IMR-90 (cell line): ENCODE measurements at regions not wholly inside any gene's neighbourhood (a gene's known extent, or its start where the extent isn't known, plus 50 kb on each side); places are given as distances from the start of the nearest gene placed in this dataset.

ENCODE experiments used
- ATAC-seq: fragments of 200-7000 bp; cut with Tn5 transposase; 2 replicates; pipeline ENCODE4 v1.9.1; 2020; ENCODE audit warnings: low read depth, mild to moderate bottlenecking, moderate library complexity
- BruUV-seq: library from RNA; stranded (reverse); fragments of 400-500 nt; replicated peaks from 2 replicates; lab custom pipeline; 2021; lab: Mats Ljungman, UMichigan
- CTCF ChIA-PET: fragments of 300-600 bp; formaldehyde crosslinking; extraction: SDS; loops from one replicate; lab custom pipeline; 2021; ENCODE audit warnings: antibody characterized with exemption; lab: Yijun Ruan, JAX
- POLR2A ChIA-PET: fragments of 300-600 bp; sonication (Branson Sonifier 250); formaldehyde crosslinking; loops from one replicate; lab custom pipeline; 2022; ENCODE audit warnings: antibody characterized with exemption; ENCODE audit not compliant: unreplicated experiment; lab: Charles Lee
- DNase-seq: peaks from one replicate; pipeline ENCODE4 v3.0.0; 2013
- H2AFZ ChIP-seq: replicated peaks from 2 replicates; pipeline ENCODE3; 2013; ENCODE audit warnings: low read length, mild to moderate bottlenecking; ENCODE audit not compliant: poor library complexity
- H2AK5ac ChIP-seq: 2 replicates; pipeline ENCODE4 v1.6.1; 2013; ENCODE audit warnings: low read depth, low read length, inconsistent platforms
- H2AK9ac ChIP-seq: replicated peaks from 2 replicates; pipeline ENCODE3; 2013; ENCODE audit warnings: mild to moderate bottlenecking, low read depth, low read length, moderate library complexity; ENCODE audit not compliant: poor library complexity
- H2BK120ac ChIP-seq: 2 replicates; pipeline ENCODE4 v1.6.1; 2013; ENCODE audit warnings: low read depth, low read length, inconsistent platforms
- H2BK15ac ChIP-seq: 3 replicates; pipeline ENCODE4 v1.6.1; 2013; ENCODE audit warnings: low read depth, low read length, inconsistent platforms
- H2BK20ac ChIP-seq: 2 replicates; pipeline ENCODE4 v1.6.1; 2013; ENCODE audit warnings: low read depth, mild to moderate bottlenecking, inconsistent platforms, low read length, moderate library complexity
- H2BK5ac ChIP-seq: 2 replicates; pipeline ENCODE4 v1.6.1; 2013; ENCODE audit warnings: mild to moderate bottlenecking, low read depth, low read length, inconsistent platforms; ENCODE audit not compliant: poor library complexity, severe bottlenecking
- H3K14ac ChIP-seq: replicated peaks from 2 replicates; pipeline ENCODE4 v1.6.1; 2013; ENCODE audit warnings: low read depth, low read length, inconsistent platforms
- H3K18ac ChIP-seq: 2 replicates; pipeline ENCODE4 v1.6.1; 2013; ENCODE audit warnings: low read depth, low read length, control low read depth
- H3K23ac ChIP-seq: 2 replicates; pipeline ENCODE4 v1.6.1; 2013; ENCODE audit warnings: low read depth, low read length, inconsistent platforms
- H3K27ac ChIP-seq: 2 replicates; pipeline ENCODE4 v1.5.1; 2013; ENCODE audit warnings: mild to moderate bottlenecking, control low read depth, low read length; ENCODE audit not compliant: insufficient read depth
- H3K27me3 ChIP-seq: 2 replicates; pipeline ENCODE4 v1.6.1; 2013; ENCODE audit warnings: low read length; ENCODE audit not compliant: control insufficient read depth, insufficient read depth
- H3K36me3 ChIP-seq: 2 replicates; pipeline ENCODE4 v1.6.1; 2013; ENCODE audit warnings: low read length, mixed read lengths; ENCODE audit not compliant: control insufficient read depth, insufficient read depth
- H3K4ac ChIP-seq: 2 replicates; pipeline ENCODE4 v1.6.1; 2013; ENCODE audit warnings: low read depth, low read length, inconsistent platforms
- H3K4me1 ChIP-seq: 2 replicates; pipeline ENCODE4 v1.6.1; 2013; ENCODE audit warnings: low read length, mixed read lengths; ENCODE audit not compliant: control insufficient read depth, insufficient read depth
- H3K4me2 ChIP-seq: 2 replicates; pipeline ENCODE4 v1.6.1; 2013; ENCODE audit warnings: low read depth, mild to moderate bottlenecking, control low read depth, low read length, moderate library complexity
- H3K4me3 ChIP-seq: 2 replicates; pipeline ENCODE4 v1.5.1; 2013; ENCODE audit warnings: low read depth, mild to moderate bottlenecking, control low read depth, low read length, moderate library complexity; ENCODE audit not compliant: insufficient read depth
- H3K56ac ChIP-seq: 2 replicates; pipeline ENCODE4 v1.6.1; 2013; ENCODE audit warnings: low read length, inconsistent platforms; ENCODE audit not compliant: insufficient read depth; ENCODE audit errors: extremely low read depth
- H3K79me1 ChIP-seq, 2 experiments: 2 replicates each; pipeline ENCODE4 v1.6.1; 2013; ENCODE audit warnings: low read length in 2 of 2, inconsistent platforms in 1 of 2, low read depth in 1 of 2
- H3K9ac ChIP-seq: 2 replicates; pipeline ENCODE4 v1.6.1; 2013; ENCODE audit warnings: low read depth, low read length, control low read depth
- H3K9me1 ChIP-seq: 2 replicates; pipeline ENCODE4 v1.6.1; 2013; ENCODE audit warnings: low read length, inconsistent platforms; ENCODE audit not compliant: insufficient read depth
- H3K9me3 ChIP-seq: 2 replicates; pipeline ENCODE4 v1.6.1; 2013; ENCODE audit warnings: low read length; ENCODE audit not compliant: control insufficient read depth, insufficient read depth
- H4K20me1 ChIP-seq: 2 replicates; pipeline ENCODE4 v1.6.1; 2013; ENCODE audit warnings: low read length, inconsistent platforms; ENCODE audit not compliant: insufficient read depth
- H4K5ac ChIP-seq: 2 replicates; pipeline ENCODE4 v1.6.1; 2013; ENCODE audit warnings: mild to moderate bottlenecking, low read depth, low read length, control low read depth
- H4K8ac ChIP-seq, 2 experiments: 2 replicates each; pipeline ENCODE4 v1.6.1; 2013; ENCODE audit warnings: low read depth in 2 of 2, low read length in 2 of 2, control low read depth in 1 of 2, inconsistent platforms in 1 of 2
- H4K91ac ChIP-seq: 2 replicates; pipeline ENCODE4 v1.6.1; 2013; ENCODE audit warnings: low read depth, low read length, inconsistent platforms; ENCODE audit not compliant: insufficient read depth
- BHLHE40 ChIP-seq: fragments of 150-350 bp; IDR thresholded peaks from 2 replicates; pipeline ENCODE4 v1.6.1; 2016; ENCODE audit warnings: mild to moderate bottlenecking, low read depth, low read length
- CEBPB ChIP-seq: IDR thresholded peaks from 2 replicates; pipeline ENCODE4 v1.6.1; 2012; ENCODE audit warnings: low read depth, low read length, improper control_type of control experiment
- CHD1 ChIP-seq: IDR thresholded peaks from 2 replicates; pipeline ENCODE4 v1.6.1; 2012; ENCODE audit warnings: low read depth, low read length, improper control_type of control experiment
- FOS ChIP-seq: fragments of 150-350 bp; IDR thresholded peaks from 2 replicates; pipeline ENCODE4 v1.6.1; 2016; ENCODE audit warnings: low read depth, low read length
- MAZ ChIP-seq: IDR thresholded peaks from 2 replicates; pipeline ENCODE4 v1.6.1; 2012; ENCODE audit warnings: low read depth, mild to moderate bottlenecking, low read length, improper control_type of control experiment, moderate library complexity, borderline replicate concordance
- NFE2L2 ChIP-seq: fragments of 150-350 bp; IDR thresholded peaks from 2 replicates; pipeline ENCODE4 v1.6.1; 2016; ENCODE audit warnings: low read depth, mild to moderate bottlenecking, low read length
- POLR2A ChIP-seq: IDR thresholded peaks from 2 replicates; pipeline ENCODE4 v1.6.1; 2012; ENCODE audit warnings: mild to moderate bottlenecking, low read depth, low read length
- RCOR1 ChIP-seq: IDR thresholded peaks from 2 replicates; pipeline ENCODE4 v1.6.1; 2012; ENCODE audit warnings: mild to moderate bottlenecking, low read length, improper control_type of control experiment; ENCODE audit not compliant: insufficient replicate concordance
- RFX5 ChIP-seq: IDR thresholded peaks from 2 replicates; pipeline ENCODE4 v1.8.0; 2012; ENCODE audit warnings: low read depth, mild to moderate bottlenecking, low read length, moderate library complexity
- SMC3 ChIP-seq: fragments of 150-350 bp; IDR thresholded peaks from 2 replicates; pipeline ENCODE4 v1.6.1; 2016; ENCODE audit warnings: low read depth, mild to moderate bottlenecking, antibody characterized with exemption, low read length, moderate library complexity
- WGBS, 2 experiments: methylation state at CpG; one replicate each; pipeline versions ENCODE4 v1.1.5 to v1.1.7; 2013; ENCODE audit warnings: missing lambda C conversion rate in 2 of 2; ENCODE audit not compliant: insufficient read length in 1 of 2; ENCODE audit errors: extremely low coverage in 2 of 2; 5-methylcytosine and 5-hydroxymethylcytosine counted together
- dilution Hi-C: fragments of 300-500 bp; cut with HindIII; formaldehyde crosslinking; loops from one replicate; pipeline ENCODE4 v1.14.3; 2018; ENCODE audit warnings: low sequenced_read_pairs; ENCODE audit not compliant: unreplicated experiment
- in situ Hi-C: fragments of 300-500 bp; cut with MboI; formaldehyde crosslinking; loops from 3 replicates; pipeline ENCODE4 v1.14.3; 2019; ENCODE audit warnings: low sequenced_read_pairs, inconsistent platforms, mixed read lengths
- intact Hi-C: fragments of 100-400 bp; cut with micrococcal nuclease; formaldehyde crosslinking; loops from 2 replicates; pipeline ENCODE4 v1.10.0; 2022
- TF ChIP-seq, protein P1 (sequence below): fragments of 150-350 bp; IDR thresholded peaks from 2 replicates; pipeline ENCODE4 v1.6.1; 2016; ENCODE audit warnings: low read depth, mild to moderate bottlenecking, low read length, moderate library complexity, borderline replicate concordance
- TF ChIP-seq, protein P2 (sequence below): fragments of 150-350 bp; IDR thresholded peaks from 2 replicates; pipeline ENCODE4 v1.6.1; 2017; ENCODE audit warnings: mild to moderate bottlenecking, antibody characterized with exemption, low read length, low read depth

DNA sequence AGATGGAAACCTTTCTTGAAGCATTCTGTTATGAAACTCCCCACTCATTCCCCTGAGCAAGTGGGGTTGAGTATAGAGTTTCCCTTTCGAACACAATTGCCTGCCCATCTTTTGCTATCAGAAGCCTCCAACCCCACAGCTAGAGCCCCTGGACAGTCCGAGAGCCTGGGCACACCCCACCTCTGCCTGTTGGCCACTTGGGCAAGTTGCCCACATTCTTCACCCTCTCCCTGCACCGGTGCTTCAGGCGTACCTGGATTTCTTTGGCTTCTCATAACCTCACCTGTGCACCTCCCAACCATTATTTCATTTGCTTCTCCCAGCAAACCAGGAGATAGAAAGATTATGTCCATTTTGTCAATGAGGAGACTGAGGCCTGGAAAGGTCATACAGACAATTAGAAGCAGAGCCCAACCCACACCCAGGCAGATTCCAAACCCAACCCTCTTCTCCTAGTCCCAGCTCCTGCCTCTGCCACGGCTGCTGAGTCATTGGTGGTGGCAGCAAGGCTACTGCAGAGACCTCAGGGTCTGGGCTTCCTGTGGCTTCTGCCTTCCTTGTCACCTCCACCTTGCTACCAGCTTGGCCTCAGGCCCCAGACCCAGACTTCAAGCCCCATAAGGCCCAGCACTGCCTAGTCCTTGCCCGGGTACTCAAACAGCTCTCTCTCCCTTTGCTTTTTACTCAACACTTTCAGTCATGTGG is 118.7 kb upstream of the ZBTB40 start:
- intact Hi-C loops = no loop called here
- BruUV-seq = no TSS peak
- H2AK5ac ChIP-seq = no peak overlapping the region
- no peak overlapping the region for H3K4me3 ChIP-seq
- no peak overlapping the region for H2BK5ac ChIP-seq
- no peaks in the 10 kb centered on the region for H4K20me1 ChIP-seq
- in situ Hi-C loops = no loop called here
- no peak overlapping the region for H3K27ac ChIP-seq
- ATAC-seq = no peak
- no peak overlapping the region for H2AFZ ChIP-seq
- H3K9ac ChIP-seq = no peak overlapping the region
- dilution Hi-C loops = no loop called here
- no peak for DNase-seq
- no peaks in the 10 kb centered on the region for H3K79me1 ChIP-seq
- TF ChIP-seq NFE2L2 (no peak), CHD1 (no peak), POLR2A (no peak), BHLHE40 (no peak), CEBPB (no peak), MAZ (no peak), SMC3 (no peak), RFX5 (no peak), RCOR1 (no peak), FOS (no peak)
- TF ChIP-seq, protein P1, sequence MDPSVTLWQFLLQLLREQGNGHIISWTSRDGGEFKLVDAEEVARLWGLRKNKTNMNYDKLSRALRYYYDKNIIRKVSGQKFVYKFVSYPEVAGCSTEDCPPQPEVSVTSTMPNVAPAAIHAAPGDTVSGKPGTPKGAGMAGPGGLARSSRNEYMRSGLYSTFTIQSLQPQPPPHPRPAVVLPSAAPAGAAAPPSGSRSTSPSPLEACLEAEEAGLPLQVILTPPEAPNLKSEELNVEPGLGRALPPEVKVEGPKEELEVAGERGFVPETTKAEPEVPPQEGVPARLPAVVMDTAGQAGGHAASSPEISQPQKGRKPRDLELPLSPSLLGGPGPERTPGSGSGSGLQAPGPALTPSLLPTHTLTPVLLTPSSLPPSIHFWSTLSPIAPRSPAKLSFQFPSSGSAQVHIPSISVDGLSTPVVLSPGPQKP = no peak
- TF ChIP-seq, protein P2, sequence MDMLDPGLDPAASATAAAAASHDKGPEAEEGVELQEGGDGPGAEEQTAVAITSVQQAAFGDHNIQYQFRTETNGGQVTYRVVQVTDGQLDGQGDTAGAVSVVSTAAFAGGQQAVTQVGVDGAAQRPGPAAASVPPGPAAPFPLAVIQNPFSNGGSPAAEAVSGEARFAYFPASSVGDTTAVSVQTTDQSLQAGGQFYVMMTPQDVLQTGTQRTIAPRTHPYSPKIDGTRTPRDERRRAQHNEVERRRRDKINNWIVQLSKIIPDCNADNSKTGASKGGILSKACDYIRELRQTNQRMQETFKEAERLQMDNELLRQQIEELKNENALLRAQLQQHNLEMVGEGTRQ = no peak
- no peaks in the 10 kb centered on the region for H3K36me3 ChIP-seq
- H3K23ac ChIP-seq = no peak overlapping the region
- H4K8ac ChIP-seq = no peak overlapping the region
- H2BK15ac ChIP-seq = no peak overlapping the region
- no peak overlapping the region for H2AK9ac ChIP-seq
- no peak overlapping the region for H2BK20ac ChIP-seq
- H3K9me1 ChIP-seq = no peaks in the 10 kb centered on the region
- H4K91ac ChIP-seq = no peak overlapping the region
- H3K4ac ChIP-seq = no peak overlapping the region
- WGBS, 2 experiments = 40% methylated on average over 1 of the region's 6 CpGs; no CpG with 5 or more reads in 1 of the 2 experiments
- H3K4me1 ChIP-seq = no peaks in the 10 kb centered on the region
- H3K27me3 ChIP-seq = peaks cover 49% of the 10 kb centered on the region
- H4K5ac ChIP-seq = no peak overlapping the region
- no peak overlapping the region for H3K56ac ChIP-seq
- H3K14ac ChIP-seq = no peak overlapping the region
- CTCF ChIA-PET = no interaction called here
- no peak overlapping the region for H2BK120ac ChIP-seq
- H3K4me2 ChIP-seq = no peak overlapping the region
- no peaks in the 10 kb centered on the region; the same call in 1 of the 2 replicates for H3K9me3 ChIP-seq
- POLR2A ChIA-PET = no interaction called here
- H3K18ac ChIP-seq = no peak overlapping the region
